ENCODE measurements at regions not wholly inside any gene's neighbourhood (a gene's known extent, or its start where the extent isn't known, plus 50 kb on each side); places are given as distances from the start of the nearest gene placed in this dataset.

DNA sequence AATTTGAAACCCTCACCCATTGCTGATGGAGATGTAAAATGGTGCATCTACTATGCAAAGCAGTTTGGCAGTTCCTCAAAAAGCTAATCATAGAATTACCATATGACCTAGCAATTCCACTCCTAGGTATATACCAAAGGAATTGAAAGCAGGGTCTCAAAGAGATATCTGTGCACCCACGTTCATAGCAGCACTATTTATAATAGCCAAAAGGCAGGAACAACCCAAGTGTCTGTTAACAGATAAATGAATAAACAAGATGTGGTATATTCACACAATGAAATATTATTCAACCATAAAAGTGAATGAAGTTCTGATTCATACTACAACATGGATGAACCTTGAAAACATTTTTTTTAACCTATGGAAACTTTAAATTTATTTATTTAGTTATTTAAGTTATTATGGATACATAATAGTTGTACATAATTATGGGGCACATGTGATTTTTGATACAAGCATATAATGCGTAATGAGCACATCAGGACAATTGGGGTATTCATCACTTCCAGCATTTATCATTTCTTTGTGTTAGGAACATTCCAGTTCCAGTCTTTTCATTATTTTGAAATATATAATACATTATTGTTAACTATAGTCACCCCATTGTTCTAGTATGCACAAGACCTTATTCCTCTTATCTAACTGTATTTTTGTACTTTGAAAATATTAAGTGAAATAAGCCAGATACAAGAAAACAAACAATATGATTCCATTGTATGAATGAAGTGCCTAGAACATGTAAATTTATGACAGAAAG is 205.6 kb upstream of the CNKSR2 start:
- Histone ChIP-seq H3K27me3 (replicated peaks in 1 of 7) (no peaks in the 10 kb centered on the region), H3K4me3 (no peak overlapping the region), H3K4me1 (no peaks in the 10 kb centered on the region), H3K27ac (no peak overlapping the region), H3K9me3 (no peaks in the 10 kb centered on the region), H3K36me3 (no peaks in the 10 kb centered on the region)
- intact Hi-C loops (cut with DNase I; ENCODE audit: low total_unique reads): no loop called here
- no peak for TF ChIP-seq POLR2A (IDR thresholded peaks at IDR 0.05)
- TF ChIP-seq POLR2AphosphoS5 (IDR thresholded peaks at IDR 0.05): no peak
- TF ChIP-seq CTCF (IDR thresholded peaks at IDR 0.05 in 8 of 11, conservative IDR thresholded peaks at IDR 0.05 in 3 of 11): no peak
- DNase-seq: no peak
- WGBS, 5 donors: 51 to 86% (median 65%) methylated on average over 2 of the region's 2 CpGs

GRCh38 chrX:21171181-21171580 is 203.0 kb upstream of the CNKSR2 start:
- H3K36me3 ChIP-seq: no peaks in the 10 kb centered on the region
- H3K27me3 ChIP-seq (replicated peaks in 1 of 7): no peaks in the 10 kb centered on the region
- no peak for TF ChIP-seq CTCF (IDR thresholded peaks at IDR 0.05 in 8 of 11, conservative IDR thresholded peaks at IDR 0.05 in 3 of 11)
- TF ChIP-seq POLR2A (IDR thresholded peaks at IDR 0.05): no peak
- no peak for TF ChIP-seq POLR2AphosphoS5 (IDR thresholded peaks at IDR 0.05)
- H3K4me3 ChIP-seq: no peak overlapping the region
- intact Hi-C loops (cut with DNase I; ENCODE audit: low total_unique reads): no loop called here
- DNase-seq: no peak
- no peaks in the 10 kb centered on the region for H3K9me3 ChIP-seq
- H3K27ac ChIP-seq: no peak overlapping the region
- WGBS, 5 donors: 63 to 83% (median 69%) methylated on average over 4 of the region's 4 CpGs
- no peaks in the 10 kb centered on the region for H3K4me1 ChIP-seq

DNA sequence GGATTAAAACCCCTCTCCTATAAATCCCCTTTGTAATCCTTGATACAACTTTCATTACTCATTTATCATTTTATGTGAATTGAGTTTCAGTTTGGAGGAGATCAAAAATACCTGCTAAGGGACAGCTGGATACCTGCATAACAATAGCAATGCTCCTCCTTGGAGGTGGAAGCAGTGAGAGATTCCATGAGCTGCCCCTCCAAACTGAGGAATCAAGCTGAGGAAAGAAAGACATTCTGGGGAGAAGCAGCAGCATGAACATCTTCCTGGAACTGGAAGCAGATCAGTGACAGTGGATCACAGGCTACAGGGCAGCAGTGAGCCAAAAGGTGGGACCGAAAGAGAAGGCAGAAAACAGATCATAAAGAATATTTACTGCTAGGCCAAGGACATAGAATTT is 199.8 kb upstream of the CNKSR2 start:
- 53 to 76% (median 62%) methylated on average over 1 of the region's 1 CpG for WGBS, 5 donors
- TF ChIP-seq POLR2A (IDR thresholded peaks at IDR 0.05): no peak
- TF ChIP-seq CTCF (IDR thresholded peaks at IDR 0.05 in 8 of 11, conservative IDR thresholded peaks at IDR 0.05 in 3 of 11): no peak
- TF ChIP-seq POLR2AphosphoS5 (IDR thresholded peaks at IDR 0.05): no peak
- H3K36me3 ChIP-seq: no peaks in the 10 kb centered on the region
- H3K27ac ChIP-seq: no peak overlapping the region
- no peak overlapping the region for H3K4me3 ChIP-seq
- H3K9me3 ChIP-seq: no peaks in the 10 kb centered on the region
- H3K27me3 ChIP-seq (replicated peaks in 1 of 7): no peaks in the 10 kb centered on the region
- H3K4me1 ChIP-seq: no peaks in the 10 kb centered on the region
- intact Hi-C loops (cut with DNase I; ENCODE audit: low total_unique reads): no loop called here
- DNase-seq: no peak

GRCh38 chrX:21176921-21177571 is 197.2 kb upstream of the CNKSR2 start:
- intact Hi-C loops (cut with DNase I; ENCODE audit: low total_unique reads): no loop called here
- TF ChIP-seq CTCF (IDR thresholded peaks at IDR 0.05 in 8 of 11, conservative IDR thresholded peaks at IDR 0.05 in 3 of 11) (no peak), POLR2A (IDR thresholded peaks at IDR 0.05) (no peak), POLR2AphosphoS5 (IDR thresholded peaks at IDR 0.05) (no peak)

More at GRCh38 chrX:21176921-21177571, 197.2 kb upstream of the CNKSR2 start:
- Histone ChIP-seq H3K36me3 (no peaks in the 10 kb centered on the region), H3K4me3 (no peak overlapping the region), H3K4me1 (no peaks in the 10 kb centered on the region), H3K27ac (no peak overlapping the region), H3K27me3 (replicated peaks in 1 of 7) (peaks cover 0 to under 1% (median 0%) of the 10 kb centered on the region in 7 donors), H3K9me3 (no peaks in the 10 kb centered on the region)
- 63 to 76% (median 73%) methylated on average over 5 of the region's 5 CpGs for WGBS, 5 donors
- no peak for DNase-seq
